IMR-90 (cell line): ENCODE measurements at regions not wholly inside any gene's neighbourhood (a gene's known extent, or its start where the extent isn't known, plus 50 kb on each side); places are given as distances from the start of the nearest gene placed in this dataset.

Source experiments
- ATAC-seq: fragments of 200-7000 bp; cut with Tn5 transposase; 2 replicates; pipeline ENCODE4 v1.9.1; 2020; ENCODE audit warnings: low read depth, mild to moderate bottlenecking, moderate library complexity
- BruUV-seq: library from RNA; stranded (reverse); fragments of 400-500 nt; replicated peaks from 2 replicates; lab custom pipeline; 2021; lab: Mats Ljungman, UMichigan
- CTCF ChIA-PET: fragments of 300-600 bp; formaldehyde crosslinking; extraction: SDS; loops from one replicate; lab custom pipeline; 2021; ENCODE audit warnings: antibody characterized with exemption; lab: Yijun Ruan, JAX
- POLR2A ChIA-PET: fragments of 300-600 bp; sonication (Branson Sonifier 250); formaldehyde crosslinking; loops from one replicate; lab custom pipeline; 2022; ENCODE audit warnings: antibody characterized with exemption; ENCODE audit not compliant: unreplicated experiment; lab: Charles Lee
- DNase-seq: peaks from one replicate; pipeline ENCODE4 v3.0.0; 2013
- H2AFZ ChIP-seq: replicated peaks from 2 replicates; pipeline ENCODE3; 2013; ENCODE audit warnings: low read length, mild to moderate bottlenecking; ENCODE audit not compliant: poor library complexity
- H2AK5ac ChIP-seq: 2 replicates; pipeline ENCODE4 v1.6.1; 2013; ENCODE audit warnings: low read depth, low read length, inconsistent platforms
- H2AK9ac ChIP-seq: replicated peaks from 2 replicates; pipeline ENCODE3; 2013; ENCODE audit warnings: mild to moderate bottlenecking, low read depth, low read length, moderate library complexity; ENCODE audit not compliant: poor library complexity
- H2BK120ac ChIP-seq: 2 replicates; pipeline ENCODE4 v1.6.1; 2013; ENCODE audit warnings: low read depth, low read length, inconsistent platforms
- H2BK15ac ChIP-seq: 3 replicates; pipeline ENCODE4 v1.6.1; 2013; ENCODE audit warnings: low read depth, low read length, inconsistent platforms
- H2BK20ac ChIP-seq: 2 replicates; pipeline ENCODE4 v1.6.1; 2013; ENCODE audit warnings: low read depth, mild to moderate bottlenecking, inconsistent platforms, low read length, moderate library complexity
- H2BK5ac ChIP-seq: 2 replicates; pipeline ENCODE4 v1.6.1; 2013; ENCODE audit warnings: mild to moderate bottlenecking, low read depth, low read length, inconsistent platforms; ENCODE audit not compliant: poor library complexity, severe bottlenecking
- H3K14ac ChIP-seq: replicated peaks from 2 replicates; pipeline ENCODE4 v1.6.1; 2013; ENCODE audit warnings: low read depth, low read length, inconsistent platforms
- H3K18ac ChIP-seq: 2 replicates; pipeline ENCODE4 v1.6.1; 2013; ENCODE audit warnings: low read depth, low read length, control low read depth
- H3K23ac ChIP-seq: 2 replicates; pipeline ENCODE4 v1.6.1; 2013; ENCODE audit warnings: low read depth, low read length, inconsistent platforms
- H3K27ac ChIP-seq: 2 replicates; pipeline ENCODE4 v1.5.1; 2013; ENCODE audit warnings: mild to moderate bottlenecking, control low read depth, low read length; ENCODE audit not compliant: insufficient read depth
- H3K27me3 ChIP-seq: 2 replicates; pipeline ENCODE4 v1.6.1; 2013; ENCODE audit warnings: low read length; ENCODE audit not compliant: control insufficient read depth, insufficient read depth
- H3K36me3 ChIP-seq: 2 replicates; pipeline ENCODE4 v1.6.1; 2013; ENCODE audit warnings: low read length, mixed read lengths; ENCODE audit not compliant: control insufficient read depth, insufficient read depth
- H3K4ac ChIP-seq: 2 replicates; pipeline ENCODE4 v1.6.1; 2013; ENCODE audit warnings: low read depth, low read length, inconsistent platforms
- H3K4me1 ChIP-seq: 2 replicates; pipeline ENCODE4 v1.6.1; 2013; ENCODE audit warnings: low read length, mixed read lengths; ENCODE audit not compliant: control insufficient read depth, insufficient read depth
- H3K4me2 ChIP-seq: 2 replicates; pipeline ENCODE4 v1.6.1; 2013; ENCODE audit warnings: low read depth, mild to moderate bottlenecking, control low read depth, low read length, moderate library complexity
- H3K4me3 ChIP-seq: 2 replicates; pipeline ENCODE4 v1.5.1; 2013; ENCODE audit warnings: low read depth, mild to moderate bottlenecking, control low read depth, low read length, moderate library complexity; ENCODE audit not compliant: insufficient read depth
- H3K56ac ChIP-seq: 2 replicates; pipeline ENCODE4 v1.6.1; 2013; ENCODE audit warnings: low read length, inconsistent platforms; ENCODE audit not compliant: insufficient read depth; ENCODE audit errors: extremely low read depth
- H3K79me1 ChIP-seq, 2 experiments: 2 replicates each; pipeline ENCODE4 v1.6.1; 2013; ENCODE audit warnings: low read length in 2 of 2, inconsistent platforms in 1 of 2, low read depth in 1 of 2
- H3K9ac ChIP-seq: 2 replicates; pipeline ENCODE4 v1.6.1; 2013; ENCODE audit warnings: low read depth, low read length, control low read depth
- H3K9me1 ChIP-seq: 2 replicates; pipeline ENCODE4 v1.6.1; 2013; ENCODE audit warnings: low read length, inconsistent platforms; ENCODE audit not compliant: insufficient read depth
- H3K9me3 ChIP-seq: 2 replicates; pipeline ENCODE4 v1.6.1; 2013; ENCODE audit warnings: low read length; ENCODE audit not compliant: control insufficient read depth, insufficient read depth
- H4K20me1 ChIP-seq: 2 replicates; pipeline ENCODE4 v1.6.1; 2013; ENCODE audit warnings: low read length, inconsistent platforms; ENCODE audit not compliant: insufficient read depth
- H4K5ac ChIP-seq: 2 replicates; pipeline ENCODE4 v1.6.1; 2013; ENCODE audit warnings: mild to moderate bottlenecking, low read depth, low read length, control low read depth
- H4K8ac ChIP-seq, 2 experiments: 2 replicates each; pipeline ENCODE4 v1.6.1; 2013; ENCODE audit warnings: low read depth in 2 of 2, low read length in 2 of 2, control low read depth in 1 of 2, inconsistent platforms in 1 of 2
- H4K91ac ChIP-seq: 2 replicates; pipeline ENCODE4 v1.6.1; 2013; ENCODE audit warnings: low read depth, low read length, inconsistent platforms; ENCODE audit not compliant: insufficient read depth
- BHLHE40 ChIP-seq: fragments of 150-350 bp; IDR thresholded peaks from 2 replicates; pipeline ENCODE4 v1.6.1; 2016; ENCODE audit warnings: mild to moderate bottlenecking, low read depth, low read length
- CHD1 ChIP-seq: IDR thresholded peaks from 2 replicates; pipeline ENCODE4 v1.6.1; 2012; ENCODE audit warnings: low read depth, low read length, improper control_type of control experiment
- MAFK ChIP-seq: IDR thresholded peaks from 2 replicates; pipeline ENCODE4 v1.6.1; 2012; ENCODE audit warnings: low read depth, low read length, improper control_type of control experiment
- MAZ ChIP-seq: IDR thresholded peaks from 2 replicates; pipeline ENCODE4 v1.6.1; 2012; ENCODE audit warnings: low read depth, mild to moderate bottlenecking, low read length, improper control_type of control experiment, moderate library complexity, borderline replicate concordance
- NFE2L2 ChIP-seq: fragments of 150-350 bp; IDR thresholded peaks from 2 replicates; pipeline ENCODE4 v1.6.1; 2016; ENCODE audit warnings: low read depth, mild to moderate bottlenecking, low read length
- POLR2A ChIP-seq: IDR thresholded peaks from 2 replicates; pipeline ENCODE4 v1.6.1; 2012; ENCODE audit warnings: mild to moderate bottlenecking, low read depth, low read length
- RFX5 ChIP-seq: IDR thresholded peaks from 2 replicates; pipeline ENCODE4 v1.8.0; 2012; ENCODE audit warnings: low read depth, mild to moderate bottlenecking, low read length, moderate library complexity
- dilution Hi-C: fragments of 300-500 bp; cut with HindIII; formaldehyde crosslinking; loops from one replicate; pipeline ENCODE4 v1.14.3; 2018; ENCODE audit warnings: low sequenced_read_pairs; ENCODE audit not compliant: unreplicated experiment
- in situ Hi-C: fragments of 300-500 bp; cut with MboI; formaldehyde crosslinking; loops from 3 replicates; pipeline ENCODE4 v1.14.3; 2019; ENCODE audit warnings: low sequenced_read_pairs, inconsistent platforms, mixed read lengths
- intact Hi-C: fragments of 100-400 bp; cut with micrococcal nuclease; formaldehyde crosslinking; loops from 2 replicates; pipeline ENCODE4 v1.10.0; 2022
- TF ChIP-seq, protein P1 (sequence below): fragments of 150-350 bp; IDR thresholded peaks from 2 replicates; pipeline ENCODE4 v1.6.1; 2016; ENCODE audit warnings: low read depth, mild to moderate bottlenecking, low read length, moderate library complexity, borderline replicate concordance
- TF ChIP-seq, protein P2 (sequence below): conservative IDR thresholded peaks from 2 replicates; pipeline ENCODE4 v1.5.1; 2012; ENCODE audit warnings: mild to moderate bottlenecking, low read depth, low read length, improper control_type of control experiment
- TF ChIP-seq, protein P3 (sequence below): fragments of 150-350 bp; IDR thresholded peaks from 2 replicates; pipeline ENCODE4 v1.6.1; 2017; ENCODE audit warnings: mild to moderate bottlenecking, antibody characterized with exemption, low read length, low read depth

DNA sequence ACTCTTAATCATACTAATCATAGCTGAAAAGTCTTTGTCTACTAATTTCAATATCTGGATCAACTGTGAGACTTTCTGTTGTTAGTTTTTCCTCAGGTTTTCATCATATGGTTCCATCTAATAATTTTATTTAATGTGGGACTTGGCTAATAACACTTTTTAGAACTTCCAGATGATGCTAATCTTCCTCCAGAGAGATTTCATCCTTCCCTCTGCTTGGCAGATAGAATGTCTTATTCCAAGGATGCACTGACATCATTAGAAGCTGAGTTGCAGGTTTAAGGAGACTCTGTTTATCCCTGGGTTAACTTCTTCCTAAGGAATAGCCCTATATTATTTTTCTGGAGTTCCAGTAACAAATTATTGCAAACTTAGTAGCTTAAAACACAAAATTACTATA is 325.6 kb downstream of the COG6 start:
- H2BK15ac ChIP-seq: no peak overlapping the region
- H3K18ac ChIP-seq: no peak overlapping the region
- CTCF ChIA-PET: no interaction called here
- no peak overlapping the region for H2AK9ac ChIP-seq
- H3K27ac ChIP-seq: no peak overlapping the region
- intact Hi-C loops (no loop called here), in situ Hi-C loops (no loop called here), dilution Hi-C loops (no loop called here)
- no peak overlapping the region for H3K4ac ChIP-seq
- no peak overlapping the region for H2BK20ac ChIP-seq
- no peak overlapping the region for H3K56ac ChIP-seq
- H4K5ac ChIP-seq: no peak overlapping the region
- no peak for DNase-seq
- H3K9me1 ChIP-seq: no peaks in the 10 kb centered on the region
- POLR2A ChIA-PET: no interaction called here
- no peak overlapping the region for H2BK120ac ChIP-seq
- H3K27me3 ChIP-seq: no peaks in the 10 kb centered on the region
- no peak overlapping the region for H3K14ac ChIP-seq
- BruUV-seq: no TSS peak
- H3K79me1 ChIP-seq: no peaks in the 10 kb centered on the region
- no peak overlapping the region for H2AK5ac ChIP-seq
- no peak overlapping the region for H2AFZ ChIP-seq
- H4K20me1 ChIP-seq: no peaks in the 10 kb centered on the region
- ATAC-seq: no peak
- H4K8ac ChIP-seq: no peak overlapping the region
- no peaks in the 10 kb centered on the region for H3K4me1 ChIP-seq
- no peak overlapping the region for H4K91ac ChIP-seq
- H3K23ac ChIP-seq: no peak overlapping the region
- H3K4me3 ChIP-seq: no peak overlapping the region
- H3K4me2 ChIP-seq: no peak overlapping the region
- no peak overlapping the region for H2BK5ac ChIP-seq
- no peak overlapping the region for H3K9ac ChIP-seq
- H3K9me3 ChIP-seq: no peaks in the 10 kb centered on the region
- TF ChIP-seq MAZ (no peak), NFE2L2 (no peak), MAFK (no peak), CHD1 (no peak), RFX5 (no peak), BHLHE40 (no peak), POLR2A (no peak)
- TF ChIP-seq, protein P1, sequence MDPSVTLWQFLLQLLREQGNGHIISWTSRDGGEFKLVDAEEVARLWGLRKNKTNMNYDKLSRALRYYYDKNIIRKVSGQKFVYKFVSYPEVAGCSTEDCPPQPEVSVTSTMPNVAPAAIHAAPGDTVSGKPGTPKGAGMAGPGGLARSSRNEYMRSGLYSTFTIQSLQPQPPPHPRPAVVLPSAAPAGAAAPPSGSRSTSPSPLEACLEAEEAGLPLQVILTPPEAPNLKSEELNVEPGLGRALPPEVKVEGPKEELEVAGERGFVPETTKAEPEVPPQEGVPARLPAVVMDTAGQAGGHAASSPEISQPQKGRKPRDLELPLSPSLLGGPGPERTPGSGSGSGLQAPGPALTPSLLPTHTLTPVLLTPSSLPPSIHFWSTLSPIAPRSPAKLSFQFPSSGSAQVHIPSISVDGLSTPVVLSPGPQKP: no peak
- TF ChIP-seq, protein P2, sequence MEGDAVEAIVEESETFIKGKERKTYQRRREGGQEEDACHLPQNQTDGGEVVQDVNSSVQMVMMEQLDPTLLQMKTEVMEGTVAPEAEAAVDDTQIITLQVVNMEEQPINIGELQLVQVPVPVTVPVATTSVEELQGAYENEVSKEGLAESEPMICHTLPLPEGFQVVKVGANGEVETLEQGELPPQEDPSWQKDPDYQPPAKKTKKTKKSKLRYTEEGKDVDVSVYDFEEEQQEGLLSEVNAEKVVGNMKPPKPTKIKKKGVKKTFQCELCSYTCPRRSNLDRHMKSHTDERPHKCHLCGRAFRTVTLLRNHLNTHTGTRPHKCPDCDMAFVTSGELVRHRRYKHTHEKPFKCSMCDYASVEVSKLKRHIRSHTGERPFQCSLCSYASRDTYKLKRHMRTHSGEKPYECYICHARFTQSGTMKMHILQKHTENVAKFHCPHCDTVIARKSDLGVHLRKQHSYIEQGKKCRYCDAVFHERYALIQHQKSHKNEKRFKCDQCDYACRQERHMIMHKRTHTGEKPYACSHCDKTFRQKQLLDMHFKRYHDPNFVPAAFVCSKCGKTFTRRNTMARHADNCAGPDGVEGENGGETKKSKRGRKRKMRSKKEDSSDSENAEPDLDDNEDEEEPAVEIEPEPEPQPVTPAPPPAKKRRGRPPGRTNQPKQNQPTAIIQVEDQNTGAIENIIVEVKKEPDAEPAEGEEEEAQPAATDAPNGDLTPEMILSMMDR: no peak
- TF ChIP-seq, protein P3, sequence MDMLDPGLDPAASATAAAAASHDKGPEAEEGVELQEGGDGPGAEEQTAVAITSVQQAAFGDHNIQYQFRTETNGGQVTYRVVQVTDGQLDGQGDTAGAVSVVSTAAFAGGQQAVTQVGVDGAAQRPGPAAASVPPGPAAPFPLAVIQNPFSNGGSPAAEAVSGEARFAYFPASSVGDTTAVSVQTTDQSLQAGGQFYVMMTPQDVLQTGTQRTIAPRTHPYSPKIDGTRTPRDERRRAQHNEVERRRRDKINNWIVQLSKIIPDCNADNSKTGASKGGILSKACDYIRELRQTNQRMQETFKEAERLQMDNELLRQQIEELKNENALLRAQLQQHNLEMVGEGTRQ: no peak
- H3K36me3 ChIP-seq: no peaks in the 10 kb centered on the region
